ENCODE measurements at regions not wholly inside any gene's neighbourhood (a gene's known extent, or its start where the extent isn't known, plus 50 kb on each side); places are given as distances from the start of the nearest gene placed in this dataset.

GRCh38 chr5:97458851-97459250, 275.8 kb upstream of the RIOK2 start:
- TF ChIP-seq CTCF (IDR thresholded peaks at IDR 0.05; ENCODE audit: insufficient read depth, missing control alignments): no peak
- FAIRE-seq: no peak
- no peak for DNase-seq (ENCODE audit: insufficient read length, low spot score)

- FAIRE-seq: no peak
- no peak for DNase-seq (ENCODE audit: insufficient read length, low spot score)
- TF ChIP-seq CTCF (IDR thresholded peaks at IDR 0.05; ENCODE audit: insufficient read depth, missing control alignments): no peak
These were observed 288.9 kb upstream of the RIOK2 start for GRCh38 chr5:97471951-97472350.

- FAIRE-seq (no peak), DNase-seq (ENCODE audit: insufficient read length, low spot score) (no peak)
- TF ChIP-seq CTCF (IDR thresholded peaks at IDR 0.05; ENCODE audit: insufficient read depth, missing control alignments): no peak
These were observed 292.8 kb upstream of the RIOK2 start for GRCh38 chr5:97475847-97476246.

- DNase-seq (ENCODE audit: insufficient read length, low spot score): no peak
- no peak for FAIRE-seq
These were observed 293.9 kb upstream of the RIOK2 start for GRCh38 chr5:97476852-97477534.

GRCh38 chr5:97478483-97478882, 295.4 kb upstream of the RIOK2 start:
- no peak for DNase-seq (ENCODE audit: insufficient read length, low spot score)
- no peak for TF ChIP-seq CTCF (IDR thresholded peaks at IDR 0.05; ENCODE audit: insufficient read depth, missing control alignments)
- no peak for FAIRE-seq

More at GRCh38 chr5:97476852-97477534, 293.9 kb upstream of the RIOK2 start:
- TF ChIP-seq CTCF (IDR thresholded peaks at IDR 0.05; ENCODE audit: insufficient read depth, missing control alignments): no peak

GRCh38 chr5:97480313-97480712, 297.3 kb upstream of the RIOK2 start:
- TF ChIP-seq CTCF (IDR thresholded peaks at IDR 0.05; ENCODE audit: insufficient read depth, missing control alignments): no peak
- no peak for FAIRE-seq

GRCh38 chr5:97488126-97488668, 305.1 kb upstream of the RIOK2 start:
- TF ChIP-seq CTCF (IDR thresholded peaks at IDR 0.05; ENCODE audit: insufficient read depth, missing control alignments): no peak

More at GRCh38 chr5:97480313-97480712, 297.3 kb upstream of the RIOK2 start:
- no peak for DNase-seq (ENCODE audit: insufficient read length, low spot score)

More at GRCh38 chr5:97488126-97488668, 305.1 kb upstream of the RIOK2 start:
- DNase-seq (ENCODE audit: insufficient read length, low spot score): no peak
- no peak for FAIRE-seq
